Loucy (cell line): ENCODE measurements at regions not wholly inside any gene's neighbourhood (a gene's known extent, or its start where the extent isn't known, plus 50 kb on each side); places are given as distances from the start of the nearest gene placed in this dataset.

ENCODE experiments used
- CTCF ChIP-seq: fragments of 200-600 bp; sonication (generic); conservative IDR thresholded peaks from 2 replicates; pipeline ENCODE4 v1.5.1; 2014; ENCODE audit warnings: mild to moderate bottlenecking, antibody characterized with exemption, low read length
- EZH2phosphoT487 ChIP-seq: fragments of 200-600 bp; IDR thresholded peaks from 2 replicates; pipeline ENCODE4 v1.6.1; 2018; ENCODE audit warnings: antibody characterized with exemption, mild to moderate bottlenecking, moderate library complexity, borderline replicate concordance

GRCh38 chr13:76733671-76734070 is 152.5 kb downstream of the KCTD12 start:
- no peak for TF ChIP-seq CTCF
- no peak for TF ChIP-seq EZH2phosphoT487
